Astrocyte (in vitro differentiated cells and primary cell): ENCODE measurements at regions not wholly inside any gene's neighbourhood (a gene's known extent, or its start where the extent isn't known, plus 50 kb on each side); places are given as distances from the start of the nearest gene placed in this dataset.

Source experiments
- DNase-seq: peaks from one replicate; pipeline ENCODE4 v3.0.0-alpha.2; 2010; ENCODE audit warnings: low read depth
- FAIRE-seq: peaks from 2 replicates; lab custom pipeline; 2011; peaks lifted over from hg19 to GRCh38; lab: Jason Lieb, UNC
- H2AFZ ChIP-seq: 2 replicates; pipeline ENCODE4 v1.6.0; 2012; ENCODE audit warnings: low read depth, low read length, inconsistent platforms
- H3K27ac ChIP-seq: 2 replicates; pipeline ENCODE4 v1.5.1; 2011; ENCODE audit warnings: low read depth, low read length, inconsistent platforms
- H3K27me3 ChIP-seq: 2 replicates; pipeline ENCODE4 v1.6.0; 2011; ENCODE audit warnings: low read length, inconsistent platforms; ENCODE audit not compliant: insufficient read depth
- H3K36me3 ChIP-seq: 2 replicates; pipeline ENCODE4 v1.5.1; 2011; ENCODE audit warnings: low read length, inconsistent platforms; ENCODE audit not compliant: insufficient read depth
- H3K4me1 ChIP-seq: 2 replicates; pipeline ENCODE4 v1.5.1; 2011; ENCODE audit warnings: low read length, inconsistent platforms; ENCODE audit not compliant: insufficient read depth
- H3K4me2 ChIP-seq: 2 replicates; pipeline ENCODE4 v1.6.0; 2012; ENCODE audit warnings: low read length, inconsistent platforms
- H3K4me3 ChIP-seq: 2 replicates; pipeline ENCODE4 v1.5.1; 2011; ENCODE audit warnings: low read depth, mild to moderate bottlenecking, low read length, inconsistent platforms; ENCODE audit not compliant: insufficient read depth
- H3K79me2 ChIP-seq: 2 replicates; pipeline ENCODE4 v1.6.0; 2012; ENCODE audit warnings: mild to moderate bottlenecking, low read length, inconsistent platforms; ENCODE audit not compliant: insufficient read depth
- H3K9ac ChIP-seq: 2 replicates; pipeline ENCODE4 v1.6.0; 2012; ENCODE audit warnings: mild to moderate bottlenecking, low read length, inconsistent platforms
- H3K9me3 ChIP-seq: 2 replicates; pipeline ENCODE4 v1.5.1; 2012; ENCODE audit warnings: low read depth, mild to moderate bottlenecking, low read length, inconsistent platforms; ENCODE audit not compliant: insufficient read depth
- H4K20me1 ChIP-seq: 2 replicates; pipeline ENCODE4 v1.6.0; 2012; ENCODE audit warnings: low read length, inconsistent platforms; ENCODE audit not compliant: insufficient read depth
- H3K27ac Mint-ChIP-seq: one replicate; pipeline ENCODE4 v1.8.0; 2021; ENCODE audit warnings: mild to moderate bottlenecking, mixed read lengths; ENCODE audit not compliant: unreplicated experiment
- H3K27me3 Mint-ChIP-seq: one replicate; pipeline ENCODE4 v1.8.0; 2021; ENCODE audit warnings: low read depth, mixed read lengths; ENCODE audit not compliant: unreplicated experiment
- H3K36me3 Mint-ChIP-seq: one replicate; pipeline ENCODE4 v1.8.0; 2021; ENCODE audit warnings: low read depth, mixed read lengths; ENCODE audit not compliant: unreplicated experiment
- H3K4me1 Mint-ChIP-seq: one replicate; pipeline ENCODE4 v1.8.0; 2021; ENCODE audit warnings: low read depth, mixed read lengths; ENCODE audit not compliant: unreplicated experiment
- H3K4me3 Mint-ChIP-seq: one replicate; pipeline ENCODE4 v1.8.0; 2021; ENCODE audit warnings: mild to moderate bottlenecking, moderate library complexity, mixed read lengths; ENCODE audit not compliant: unreplicated experiment
- H3K9me3 Mint-ChIP-seq: one replicate; pipeline ENCODE4 v1.8.0; 2021; ENCODE audit warnings: mild to moderate bottlenecking, mixed read lengths; ENCODE audit not compliant: unreplicated experiment
- EZH2 ChIP-seq: IDR thresholded peaks from 2 replicates; pipeline ENCODE4 v1.6.1; 2012; ENCODE audit warnings: mild to moderate bottlenecking, low read length, inconsistent platforms; ENCODE audit not compliant: insufficient read depth
- TF ChIP-seq, protein P1 (sequence below): IDR thresholded peaks from 2 replicates; pipeline ENCODE4 v1.5.1; 2011; ENCODE audit warnings: low read depth, mild to moderate bottlenecking, inconsistent platforms, low read length, moderate library complexity; ENCODE audit not compliant: insufficient read depth

DNA sequence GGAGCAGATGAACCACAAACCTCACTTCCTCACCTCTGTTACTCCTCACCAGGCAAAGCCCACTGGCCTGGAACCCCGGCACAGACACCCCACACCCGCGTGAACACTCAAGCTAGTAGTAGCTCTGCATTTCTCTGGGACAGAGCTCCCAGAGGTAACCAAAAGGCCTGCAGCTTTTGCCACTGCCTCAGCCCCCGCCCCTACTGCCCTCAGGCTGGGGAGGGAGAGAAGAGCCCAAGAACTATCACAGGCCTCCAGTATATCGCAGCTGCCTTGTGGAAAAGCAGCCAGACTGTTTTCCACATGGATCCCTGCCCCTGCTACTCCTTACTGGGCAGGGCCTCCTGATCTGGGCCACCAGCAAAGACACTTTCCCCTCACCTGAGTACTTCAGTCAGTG lies 728.7 kb upstream of the ACTRT1 start:
- Histone ChIP-seq H3K27ac (no peak overlapping the region), H2AFZ (no peak overlapping the region), H3K4me2 (no peak overlapping the region), H3K27me3 (no peaks in the 10 kb centered on the region), H3K9me3 (no peaks in the 10 kb centered on the region), H3K4me3 (no peak overlapping the region), H3K36me3 (no peaks in the 10 kb centered on the region), H4K20me1 (no peaks in the 10 kb centered on the region), H3K9ac (no peak overlapping the region), H3K79me2 (no peaks in the 10 kb centered on the region), H3K4me1 (no peaks in the 10 kb centered on the region)
- no peaks in the 10 kb centered on the region for H3K27me3 Mint-ChIP-seq
- TF ChIP-seq, protein P1, sequence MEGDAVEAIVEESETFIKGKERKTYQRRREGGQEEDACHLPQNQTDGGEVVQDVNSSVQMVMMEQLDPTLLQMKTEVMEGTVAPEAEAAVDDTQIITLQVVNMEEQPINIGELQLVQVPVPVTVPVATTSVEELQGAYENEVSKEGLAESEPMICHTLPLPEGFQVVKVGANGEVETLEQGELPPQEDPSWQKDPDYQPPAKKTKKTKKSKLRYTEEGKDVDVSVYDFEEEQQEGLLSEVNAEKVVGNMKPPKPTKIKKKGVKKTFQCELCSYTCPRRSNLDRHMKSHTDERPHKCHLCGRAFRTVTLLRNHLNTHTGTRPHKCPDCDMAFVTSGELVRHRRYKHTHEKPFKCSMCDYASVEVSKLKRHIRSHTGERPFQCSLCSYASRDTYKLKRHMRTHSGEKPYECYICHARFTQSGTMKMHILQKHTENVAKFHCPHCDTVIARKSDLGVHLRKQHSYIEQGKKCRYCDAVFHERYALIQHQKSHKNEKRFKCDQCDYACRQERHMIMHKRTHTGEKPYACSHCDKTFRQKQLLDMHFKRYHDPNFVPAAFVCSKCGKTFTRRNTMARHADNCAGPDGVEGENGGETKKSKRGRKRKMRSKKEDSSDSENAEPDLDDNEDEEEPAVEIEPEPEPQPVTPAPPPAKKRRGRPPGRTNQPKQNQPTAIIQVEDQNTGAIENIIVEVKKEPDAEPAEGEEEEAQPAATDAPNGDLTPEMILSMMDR: no peak
- TF ChIP-seq EZH2: no peak
- H3K9me3 Mint-ChIP-seq: no peaks in the 10 kb centered on the region
- no peak overlapping the region for H3K4me3 Mint-ChIP-seq
- DNase-seq: no peak
- no peaks in the 10 kb centered on the region for H3K4me1 Mint-ChIP-seq
- no peaks in the 10 kb centered on the region for H3K36me3 Mint-ChIP-seq
- no peak for FAIRE-seq
- H3K27ac Mint-ChIP-seq: no peak overlapping the region

DNA sequence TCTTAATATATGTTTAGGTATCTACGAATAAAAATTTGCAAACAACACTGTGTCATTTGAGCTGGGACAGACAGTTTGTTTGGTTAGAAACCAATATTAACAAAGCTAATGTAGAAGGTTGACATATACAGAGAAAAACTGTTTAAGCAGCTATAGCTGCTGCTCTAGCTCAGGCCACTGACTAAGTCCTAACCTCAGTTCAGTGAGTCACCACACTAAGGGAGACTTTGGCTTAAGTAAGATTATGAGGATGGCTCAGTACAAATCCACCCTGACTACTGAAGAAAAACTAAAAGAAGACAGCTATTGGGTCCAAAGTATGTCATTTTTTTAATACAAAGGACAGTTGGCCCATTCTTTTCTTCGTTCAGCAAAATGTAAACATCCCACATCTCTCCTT lies 717.3 kb upstream of the ACTRT1 start:
- Mint-ChIP-seq H3K27me3 (no peaks in the 10 kb centered on the region), H3K36me3 (no peaks in the 10 kb centered on the region), H3K4me3 (no peak overlapping the region), H3K9me3 (no peaks in the 10 kb centered on the region), H3K27ac (no peak overlapping the region), H3K4me1 (peaks cover 2% of the 10 kb centered on the region)
- DNase-seq: no peak
- H3K27me3 ChIP-seq: no peaks in the 10 kb centered on the region
- H3K4me2 ChIP-seq: no peak overlapping the region
- FAIRE-seq: no peak
- H3K9ac ChIP-seq: no peak overlapping the region
- H3K79me2 ChIP-seq: no peaks in the 10 kb centered on the region
- no peaks in the 10 kb centered on the region for H3K4me1 ChIP-seq
- no peak overlapping the region for H3K4me3 ChIP-seq
- no peak overlapping the region for H3K27ac ChIP-seq
- no peak for TF ChIP-seq EZH2
- TF ChIP-seq, protein P1: no peak
- H3K9me3 ChIP-seq: no peaks in the 10 kb centered on the region
- H2AFZ ChIP-seq: no peak overlapping the region
- no peaks in the 10 kb centered on the region for H4K20me1 ChIP-seq
- H3K36me3 ChIP-seq: no peaks in the 10 kb centered on the region

DNA sequence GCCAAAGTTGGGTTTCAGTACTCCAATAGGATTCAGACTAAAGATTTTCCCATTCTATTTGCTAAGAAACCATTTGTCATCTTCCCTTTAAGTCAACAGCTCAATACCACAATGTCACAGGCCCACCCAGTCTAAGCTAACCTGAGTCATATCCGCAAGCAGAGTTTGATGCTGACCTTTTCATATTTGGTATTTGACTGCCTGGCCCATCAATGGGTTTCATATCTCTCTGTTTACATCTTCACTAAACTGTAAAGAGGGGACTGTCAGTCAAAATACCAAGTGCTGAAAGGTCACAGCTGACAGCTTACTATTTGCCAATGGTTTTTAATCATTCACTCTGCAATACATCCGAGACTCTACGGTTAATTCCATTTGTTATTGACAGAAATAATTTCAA lies 707.5 kb upstream of the ACTRT1 start:
- no peak overlapping the region for H3K4me2 ChIP-seq
- no peak overlapping the region for H3K27ac ChIP-seq
- Mint-ChIP-seq H3K4me1 (no peaks in the 10 kb centered on the region), H3K27me3 (no peaks in the 10 kb centered on the region), H3K27ac (no peak overlapping the region), H3K9me3 (no peaks in the 10 kb centered on the region), H3K36me3 (no peaks in the 10 kb centered on the region), H3K4me3 (no peak overlapping the region)
- H3K9ac ChIP-seq: no peak overlapping the region
- TF ChIP-seq, protein P1: no peak
- no peak for TF ChIP-seq EZH2
- H4K20me1 ChIP-seq: no peaks in the 10 kb centered on the region
- H2AFZ ChIP-seq: no peak overlapping the region
- no peaks in the 10 kb centered on the region for H3K79me2 ChIP-seq
- H3K27me3 ChIP-seq: no peaks in the 10 kb centered on the region
- H3K36me3 ChIP-seq: no peaks in the 10 kb centered on the region
- no peaks in the 10 kb centered on the region for H3K4me1 ChIP-seq
- no peak overlapping the region for H3K4me3 ChIP-seq
- DNase-seq: no peak
- no peak for FAIRE-seq
- no peaks in the 10 kb centered on the region for H3K9me3 ChIP-seq
